GM18511 (cell line): ENCODE measurements at regions not wholly inside any gene's neighbourhood (a gene's known extent, or its start where the extent isn't known, plus 50 kb on each side); places are given as distances from the start of the nearest gene placed in this dataset.
"Not testable (repeated sequence)": the region's sequence is repeated elsewhere in the genome, so short reads cannot be mapped to it uniquely, and the experiment has no call there.

ENCODE experiments used
- ATAC-seq: cut with Tn5 transposase; IDR thresholded peaks from one replicate; pipeline ENCODE4 v1.9.1; 2021; ENCODE audit warnings: mild to moderate bottlenecking, moderate library complexity; ENCODE audit not compliant: unreplicated experiment

GRCh38 chr15:30470601-30471365, 56.7 kb upstream of the GOLGA8R start:
- ATAC-seq, result peak; percentile 93

- not testable (repeated sequence) for ATAC-seq
Observed at GRCh38 chr15:30471366-30471749, 57.3 kb upstream of the GOLGA8R start.

GRCh38 chr15:30471817-30472551, 57.9 kb upstream of the GOLGA8R start:
- not testable (repeated sequence) for ATAC-seq

GRCh38 chr15:30484887-30485286, 67.0 kb upstream of the GOLGA8Q start:
- not testable (repeated sequence) for ATAC-seq

- ATAC-seq, result not testable (repeated sequence)
Observed at GRCh38 chr15:30489237-30489636, 62.6 kb upstream of the GOLGA8Q start.

GRCh38 chr15:30490334-30490733, 61.5 kb upstream of the GOLGA8Q start:
- ATAC-seq, result not testable (repeated sequence)

- not testable (repeated sequence) for ATAC-seq
Observed at GRCh38 chr15:30493947-30494346, 57.9 kb upstream of the GOLGA8Q start.

GRCh38 chr15:30497275-30497674, 54.6 kb upstream of the GOLGA8Q start:
- not testable (repeated sequence) for ATAC-seq

GRCh38 chr15:30499233-30499632, 52.6 kb upstream of the GOLGA8Q start:
- ATAC-seq, result not testable (repeated sequence)

GRCh38 chr15:30500511-30500910, 51.3 kb upstream of the GOLGA8Q start:
- not testable (repeated sequence) for ATAC-seq
